ENCODE measurements at regions not wholly inside any gene's neighbourhood (a gene's known extent, or its start where the extent isn't known, plus 50 kb on each side); places are given as distances from the start of the nearest gene placed in this dataset.

GRCh38 chr5:96565582-96566265, 96.5 kb upstream of the CAST start:
- H3K27ac ChIP-seq (ENCODE audit: low read depth, low read length): peak overlapping the region; percentile 57
- peak; percentile 39 for DNase-seq (ENCODE audit: low read depth, low spot score)
- H3K9me3 ChIP-seq (ENCODE audit: control insufficient read depth, insufficient read depth, low read length): no peaks in the 10 kb centered on the region
- ChIA-PET CTCF (no interaction called here), POLR2A (no interaction called here)
- H3K4me3 ChIP-seq (ENCODE audit: low read depth, low read length): no peak overlapping the region
- TF ChIP-seq CTCF (IDR thresholded peaks at IDR 0.05; ENCODE audit: low read depth, low read length): no peak
- no peaks in the 10 kb centered on the region for H3K27me3 ChIP-seq (ENCODE audit: control insufficient read depth, insufficient read depth, low read length)

GRCh38 chr5:96566833-96567587, 95.2 kb upstream of the CAST start:
- H3K9me3 ChIP-seq (ENCODE audit: control insufficient read depth, insufficient read depth, low read length): no peaks in the 10 kb centered on the region
- DNase-seq (ENCODE audit: low read depth, low spot score): no peak
- no peaks in the 10 kb centered on the region for H3K27me3 ChIP-seq (ENCODE audit: control insufficient read depth, insufficient read depth, low read length)
- POLR2A ChIA-PET: no interaction called here
- H3K27ac ChIP-seq (ENCODE audit: low read depth, low read length): peak overlapping the region; percentile 32
- CTCF ChIA-PET: interaction anchor here (1.4 kb wide), 1 partner anchor 35 kb away, joined by 3 read pairs; no protein-coding TSS in a partner anchor
- H3K4me3 ChIP-seq (ENCODE audit: low read depth, low read length): no peak overlapping the region
- no peak for TF ChIP-seq CTCF (IDR thresholded peaks at IDR 0.05; ENCODE audit: low read depth, low read length)

- Histone ChIP-seq H3K27ac (ENCODE audit: low read depth, low read length) (no peak overlapping the region), H3K9me3 (ENCODE audit: control insufficient read depth, insufficient read depth, low read length) (no peaks in the 10 kb centered on the region), H3K4me3 (ENCODE audit: low read depth, low read length) (no peak overlapping the region), H3K27me3 (ENCODE audit: control insufficient read depth, insufficient read depth, low read length) (no peaks in the 10 kb centered on the region)
- TF ChIP-seq CTCF (IDR thresholded peaks at IDR 0.05; ENCODE audit: low read depth, low read length): no peak
- CTCF ChIA-PET: no interaction called here
- POLR2A ChIA-PET: no interaction called here
- no peak for DNase-seq (ENCODE audit: low read depth, low spot score)
These were observed 92.8 kb upstream of the CAST start for GRCh38 chr5:96569332-96569731.

GRCh38 chr5:96569770-96570169, 92.4 kb upstream of the CAST start:
- DNase-seq (ENCODE audit: low read depth, low spot score): no peak
- ChIA-PET CTCF (no interaction called here), POLR2A (no interaction called here)
- Histone ChIP-seq H3K4me3 (ENCODE audit: low read depth, low read length) (no peak overlapping the region), H3K9me3 (ENCODE audit: control insufficient read depth, insufficient read depth, low read length) (no peaks in the 10 kb centered on the region), H3K27me3 (ENCODE audit: control insufficient read depth, insufficient read depth, low read length) (no peaks in the 10 kb centered on the region), H3K27ac (ENCODE audit: low read depth, low read length) (no peak overlapping the region)
- no peak for TF ChIP-seq CTCF (IDR thresholded peaks at IDR 0.05; ENCODE audit: low read depth, low read length)

- Histone ChIP-seq H3K4me3 (ENCODE audit: low read depth, low read length) (no peak overlapping the region), H3K27ac (ENCODE audit: low read depth, low read length) (peak overlapping the region; percentile 95), H3K9me3 (ENCODE audit: control insufficient read depth, insufficient read depth, low read length) (no peaks in the 10 kb centered on the region), H3K27me3 (ENCODE audit: control insufficient read depth, insufficient read depth, low read length) (no peaks in the 10 kb centered on the region)
- peak; percentile 93 for DNase-seq (ENCODE audit: low read depth, low spot score)
- CTCF ChIA-PET: interaction anchor here (1.5 kb wide), 1 partner anchor 29 kb away, joined by 4 read pairs; no protein-coding TSS in a partner anchor
- no peak for TF ChIP-seq CTCF (IDR thresholded peaks at IDR 0.05; ENCODE audit: low read depth, low read length)
- POLR2A ChIA-PET: interaction anchor here (0.6 to 1.2 kb wide), 5 partner anchors 10 to 610 kb away, joined by 3 to 5 read pairs (median 4); partner anchors contain the start of gene RIOK2
These were observed 89.2 kb upstream of the CAST start for GRCh38 chr5:96572864-96573512.
